PC-9 (cell line): ENCODE measurements at regions not wholly inside any gene's neighbourhood (a gene's known extent, or its start where the extent isn't known, plus 50 kb on each side); places are given as distances from the start of the nearest gene placed in this dataset.

Source experiments
- BruUV-seq: library from RNA; stranded (reverse); fragments of 400-500 nt; replicated peaks from 2 replicates; lab custom pipeline; 2021; lab: Mats Ljungman, UMichigan
- CTCF ChIA-PET: fragments of 300-600 bp; sonication (Branson Sonifier 250); formaldehyde crosslinking; loops from one replicate; lab custom pipeline; 2022; ENCODE audit warnings: antibody characterized with exemption; lab: Charles Lee
- POLR2A ChIA-PET: fragments of 300-600 bp; sonication (Branson Sonifier 250); formaldehyde crosslinking; loops from one replicate; lab custom pipeline; 2022; ENCODE audit warnings: antibody characterized with exemption; ENCODE audit not compliant: unreplicated experiment; lab: Charles Lee
- DNase-seq, 2 experiments: peaks; one replicate each; pipeline versions ENCODE4 v3.0.0 to v3.0.0-alpha.2; 2015 to 2022; ENCODE audit warnings: mixed read lengths in 1 of 2
- H2AFZ ChIP-seq: fragments of 200-600 bp; sonication (generic); 2 replicates; pipeline ENCODE4 v1.8.1; 2017; ENCODE audit warnings: antibody characterized with exemption
- H3F3A ChIP-seq: fragments of 200-600 bp; sonication (generic); 2 replicates; pipeline ENCODE4 v1.8.1; 2017; ENCODE audit warnings: antibody characterized with exemption, mild to moderate bottlenecking, low read depth; ENCODE audit not compliant: insufficient read depth
- H3K27ac ChIP-seq: fragments of 200-600 bp; sonication (generic); 2 replicates; pipeline ENCODE4 v1.6.1; 2016; ENCODE audit warnings: mixed run types
- H3K27me3 ChIP-seq: fragments of 200-600 bp; sonication (generic); 2 replicates; pipeline ENCODE4 v1.6.1; 2016; ENCODE audit warnings: low read depth, mixed run types; ENCODE audit not compliant: insufficient read depth
- H3K36me3 ChIP-seq: fragments of 200-600 bp; sonication (generic); 2 replicates; pipeline ENCODE4 v1.6.1; 2016; ENCODE audit warnings: low read depth, mixed run types
- H3K4me1 ChIP-seq: fragments of 200-600 bp; sonication (generic); replicated peaks from 2 replicates; pipeline ENCODE4 v1.6.1; 2016; ENCODE audit warnings: mixed run types; ENCODE audit not compliant: insufficient read depth
- H3K4me2 ChIP-seq: fragments of 200-600 bp; sonication (generic); 2 replicates; pipeline ENCODE4 v1.6.1; 2017; ENCODE audit warnings: mixed run types
- H3K4me3 ChIP-seq: fragments of 200-600 bp; sonication (generic); 2 replicates; pipeline ENCODE4 v1.6.1; 2016; ENCODE audit warnings: mixed run types
- H3K79me2 ChIP-seq: fragments of 200-600 bp; sonication (generic); 2 replicates; pipeline ENCODE4 v1.6.1; 2017; ENCODE audit warnings: low read depth, mixed run types
- H3K9me2 ChIP-seq: fragments of 200-600 bp; sonication (generic); 2 replicates; pipeline ENCODE4 v1.8.1; 2017; ENCODE audit warnings: mild to moderate bottlenecking; ENCODE audit not compliant: insufficient read depth
- H3K9me3 ChIP-seq: fragments of 200-600 bp; sonication (generic); 2 replicates; pipeline ENCODE4 v1.8.1; 2016; ENCODE audit warnings: low read depth; ENCODE audit not compliant: insufficient read depth
- H4K20me1 ChIP-seq: fragments of 200-600 bp; sonication (generic); 2 replicates; pipeline ENCODE4 v1.8.1; 2017; ENCODE audit not compliant: insufficient read depth
- CTCF ChIP-seq: fragments of 200-600 bp; sonication (generic); conservative IDR thresholded peaks from 2 replicates; pipeline ENCODE4 v1.6.1; 2017; ENCODE audit warnings: mixed run types, antibody characterized with exemption, mild to moderate bottlenecking, moderate library complexity
- EZH2 ChIP-seq: fragments of 200-600 bp; sonication (generic); IDR thresholded peaks from 2 replicates; pipeline ENCODE4 v1.8.0; 2017; ENCODE audit warnings: antibody characterized with exemption, low read depth
- intact Hi-C: fragments of 100-400 bp; cut with micrococcal nuclease; formaldehyde crosslinking; loops from one replicate; pipeline ENCODE4 v1.10.0; 2022; ENCODE audit not compliant: unreplicated experiment

- peaks cover 5% of the 10 kb centered on the region for H3K9me2 ChIP-seq
- no peaks in the 10 kb centered on the region for H3K36me3 ChIP-seq
- H3F3A ChIP-seq = no peaks in the 10 kb centered on the region
- ChIA-PET POLR2A (no interaction called here), CTCF (no interaction called here)
- intact Hi-C loops = no loop called here
- H3K4me3 ChIP-seq = no peak overlapping the region
- no peak for TF ChIP-seq CTCF
- no peak for TF ChIP-seq EZH2
- no peaks in the 10 kb centered on the region for H3K79me2 ChIP-seq
- H3K4me1 ChIP-seq = no peaks in the 10 kb centered on the region
- no peaks in the 10 kb centered on the region for H3K9me3 ChIP-seq
- no TSS peak for BruUV-seq
- no peak for DNase-seq
- no peaks in the 10 kb centered on the region for H4K20me1 ChIP-seq
- H3K27me3 ChIP-seq = no peaks in the 10 kb centered on the region
- H3K27ac ChIP-seq = no peak overlapping the region
- H2AFZ ChIP-seq = no peak overlapping the region
- H3K4me2 ChIP-seq = no peak overlapping the region
Measured at GRCh38 chr3:162487138-162487537, 990.5 kb downstream of the OTOL1 start.

- Histone ChIP-seq H3K9me2 (peaks cover 5% of the 10 kb centered on the region), H3F3A (no peaks in the 10 kb centered on the region), H3K4me3 (no peak overlapping the region), H3K79me2 (no peaks in the 10 kb centered on the region), H3K27ac (no peak overlapping the region), H3K27me3 (no peaks in the 10 kb centered on the region), H3K36me3 (no peaks in the 10 kb centered on the region), H2AFZ (no peak overlapping the region), H3K4me2 (no peak overlapping the region), H3K4me1 (no peaks in the 10 kb centered on the region), H3K9me3 (no peaks in the 10 kb centered on the region), H4K20me1 (no peaks in the 10 kb centered on the region)
- TF ChIP-seq CTCF (no peak), EZH2 (no peak)
- DNase-seq = no peak
- ChIA-PET CTCF (no interaction called here), POLR2A (no interaction called here)
- no TSS peak for BruUV-seq
- intact Hi-C loops = no loop called here
Measured at GRCh38 chr3:162489853-162490252, 993.2 kb downstream of the OTOL1 start.

GRCh38 chr3:162491952-162492351, 995.3 kb downstream of the OTOL1 start:
- no TSS peak for BruUV-seq
- no peak overlapping the region for H3K4me3 ChIP-seq
- H2AFZ ChIP-seq = no peak overlapping the region
- H3K36me3 ChIP-seq = no peaks in the 10 kb centered on the region
- no peaks in the 10 kb centered on the region; the same call in none of the 2 replicates for H3K9me2 ChIP-seq
- no peaks in the 10 kb centered on the region for H3K79me2 ChIP-seq
- ChIA-PET POLR2A (no interaction called here), CTCF (no interaction called here)
- no peak overlapping the region for H3K4me2 ChIP-seq
- DNase-seq = no peak
- no peaks in the 10 kb centered on the region for H4K20me1 ChIP-seq
- H3K4me1 ChIP-seq = no peaks in the 10 kb centered on the region
- TF ChIP-seq CTCF = no peak
- TF ChIP-seq EZH2 = no peak
- no peaks in the 10 kb centered on the region for H3K9me3 ChIP-seq
- H3K27me3 ChIP-seq = no peaks in the 10 kb centered on the region
- intact Hi-C loops = no loop called here
- H3F3A ChIP-seq = no peaks in the 10 kb centered on the region
- no peak overlapping the region for H3K27ac ChIP-seq
